HG02759 (cell line): ENCODE measurements at regions not wholly inside any gene's neighbourhood (a gene's known extent, or its start where the extent isn't known, plus 50 kb on each side); places are given as distances from the start of the nearest gene placed in this dataset.
"Not testable (repeated sequence)": the region's sequence is repeated elsewhere in the genome, so short reads cannot be mapped to it uniquely, and the experiment has no call there.

Source experiments
- ATAC-seq: cut with Tn5 transposase; IDR thresholded peaks from one replicate; pipeline ENCODE4 v1.9.1; 2021; ENCODE audit warnings: mild to moderate bottlenecking, moderate library complexity; ENCODE audit not compliant: unreplicated experiment

DNA sequence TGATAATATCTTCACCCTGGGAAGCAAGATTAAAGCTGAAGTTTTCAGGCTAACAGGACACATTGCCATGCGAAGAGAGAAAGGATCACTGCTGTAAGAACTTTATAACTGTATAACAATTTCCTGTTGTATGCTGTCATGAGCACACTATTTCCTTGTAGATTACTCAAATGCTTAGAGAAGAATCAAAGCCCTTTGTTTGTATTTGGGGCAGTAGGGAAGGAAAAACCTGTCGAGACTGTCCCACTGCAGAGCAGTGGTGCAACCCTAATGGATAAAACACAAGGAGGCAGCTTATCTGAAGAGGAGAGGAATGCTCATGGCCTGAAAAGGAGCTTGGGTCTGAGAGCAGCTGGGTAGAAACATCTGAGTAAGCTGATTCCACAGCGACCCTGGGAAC lies 327.7 kb upstream of the NPSR1 start:
- no peak for ATAC-seq

DNA sequence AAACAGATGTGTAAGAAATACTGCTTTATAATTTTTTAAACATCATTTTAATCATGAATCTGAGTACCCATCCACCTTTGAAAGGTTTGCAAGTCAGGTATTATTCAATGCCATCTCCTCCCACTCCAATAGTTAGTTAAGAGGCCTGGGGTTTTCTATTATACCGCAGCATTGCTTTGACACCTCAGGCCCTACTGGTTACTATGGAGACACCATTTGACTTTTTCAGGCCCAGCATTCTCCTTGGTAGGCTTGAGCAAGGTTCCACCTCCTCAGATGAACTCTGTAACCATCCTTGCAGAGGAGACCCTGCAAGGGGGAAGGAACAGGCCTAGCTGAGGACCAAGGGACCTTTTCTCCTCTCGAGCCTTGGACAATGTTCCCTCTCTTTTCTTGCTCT lies 326.9 kb upstream of the NPSR1 start:
- no peak for ATAC-seq

DNA sequence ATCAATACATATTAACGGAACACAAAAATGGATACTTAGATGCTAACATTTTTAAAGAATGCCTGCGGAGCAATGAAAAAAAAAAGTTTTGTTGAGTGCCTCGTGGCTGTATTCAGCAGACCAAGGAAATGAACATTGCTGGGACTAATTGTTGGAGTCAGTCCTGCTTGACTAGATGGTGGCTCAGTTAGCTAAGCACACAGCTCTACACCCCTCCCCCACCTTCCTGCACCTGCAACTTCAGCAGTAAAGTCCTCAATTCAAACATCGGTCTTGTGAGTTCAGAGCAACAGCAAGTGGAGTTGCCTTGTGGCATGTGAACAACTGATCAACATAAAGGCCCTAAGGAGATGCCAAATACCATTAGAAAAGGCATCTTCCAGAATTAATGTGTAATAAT lies 326.0 kb upstream of the NPSR1 start:
- no peak for ATAC-seq

DNA sequence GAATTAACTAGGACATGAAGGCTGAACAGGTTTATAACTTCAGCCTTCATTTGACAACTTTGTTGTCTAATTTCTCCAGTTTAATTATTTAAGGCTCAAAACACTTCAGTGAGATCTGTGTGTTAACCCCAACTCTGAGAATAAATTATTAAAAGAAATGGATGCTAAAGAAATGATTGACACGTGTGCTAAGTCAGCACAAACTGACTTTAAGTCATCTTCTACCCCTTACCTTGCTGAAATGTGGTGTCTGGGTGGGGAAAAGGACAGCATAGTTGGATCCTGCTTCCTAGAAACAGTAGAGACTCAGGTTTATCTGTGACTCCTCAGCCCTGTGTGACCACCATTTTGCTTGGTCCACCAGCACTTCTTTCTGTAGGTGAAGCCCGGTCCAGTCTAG lies 324.8 kb upstream of the NPSR1 start:
- no peak for ATAC-seq

DNA sequence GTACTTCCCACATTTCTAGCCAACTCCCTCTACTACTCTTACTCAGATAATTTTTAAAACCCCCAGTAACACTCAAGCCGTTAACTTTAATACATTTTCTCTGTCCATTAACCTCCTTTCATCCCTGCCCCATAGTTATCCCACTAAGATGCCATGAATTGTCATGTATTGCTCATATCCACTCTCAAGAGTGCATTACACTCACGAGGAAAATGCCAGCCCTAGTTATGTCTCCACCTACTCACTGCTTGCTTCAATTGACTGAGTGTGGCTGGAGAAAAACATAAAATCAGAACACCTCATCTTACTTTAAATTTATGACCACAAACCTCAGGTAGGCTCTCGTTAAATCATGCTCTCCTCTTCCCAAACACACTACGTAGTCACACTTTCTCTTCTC lies 324.1 kb upstream of the NPSR1 start:
- ATAC-seq: no peak

DNA sequence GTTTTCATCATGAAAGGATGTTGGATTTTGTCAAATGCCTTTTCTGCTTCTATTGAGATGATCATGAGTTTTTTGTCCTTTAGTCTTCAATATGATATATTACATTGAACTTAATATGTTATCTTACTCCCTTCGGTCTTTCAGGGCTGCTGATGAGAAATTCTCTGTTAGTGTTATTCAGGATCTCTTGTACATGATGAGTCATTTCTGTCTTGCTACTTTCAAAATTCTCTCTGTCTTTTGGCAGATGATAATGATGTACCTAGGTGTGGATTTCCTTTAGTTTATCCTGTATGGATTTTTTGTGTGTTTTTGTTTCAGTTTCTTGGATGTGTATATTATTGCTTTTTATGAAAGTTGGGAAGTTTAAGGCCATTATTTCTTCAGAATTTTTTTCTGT lies 320.9 kb upstream of the NPSR1 start:
- ATAC-seq: no peak

DNA sequence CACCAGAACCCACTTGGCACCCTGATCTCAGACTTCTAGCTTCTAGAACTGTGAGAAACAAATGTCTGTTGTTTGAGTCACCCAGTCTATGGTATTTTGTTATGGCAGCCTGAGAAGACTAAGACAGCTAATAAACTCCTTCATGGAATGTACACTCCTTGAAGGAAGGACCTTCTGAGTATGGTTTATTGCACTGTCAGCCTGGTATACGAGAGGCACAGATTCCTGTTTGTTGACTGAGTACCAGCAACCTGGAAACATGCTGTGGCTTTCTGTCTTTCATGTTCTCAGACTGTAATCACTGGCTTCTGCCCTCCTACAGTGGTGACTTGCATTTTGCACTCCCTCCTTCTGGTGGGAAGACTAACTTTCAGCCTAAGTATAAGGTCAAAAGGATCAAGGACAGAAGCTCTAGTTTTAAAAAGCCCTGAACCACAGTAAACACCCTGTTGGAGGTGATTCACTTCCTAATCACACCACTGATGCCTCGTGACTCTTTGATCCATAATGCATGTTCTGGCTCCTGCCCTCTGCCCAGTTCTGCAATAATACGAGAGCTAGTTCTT lies 319.0 kb upstream of the NPSR1 start:
- ATAC-seq: no peak

DNA sequence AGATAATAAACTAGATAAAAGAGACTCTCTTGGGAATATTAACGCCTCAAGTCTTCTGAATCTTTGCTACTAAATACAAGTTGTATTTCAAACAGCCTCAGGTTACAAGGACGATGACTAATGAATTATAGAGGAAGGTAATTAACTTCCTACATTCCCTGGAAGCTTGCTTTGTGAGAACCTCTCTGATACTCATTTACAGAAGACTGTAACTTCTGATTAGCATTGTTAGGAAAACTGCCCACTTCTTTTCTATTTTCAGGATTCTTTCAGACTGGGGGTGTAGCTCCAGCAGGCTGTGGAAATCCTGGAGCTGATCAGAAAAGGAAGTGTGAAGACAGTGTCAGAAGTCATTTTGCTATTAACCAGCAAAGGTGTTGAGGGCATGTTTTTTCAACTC lies 316.7 kb upstream of the NPSR1 start:
- ATAC-seq: no peak

DNA sequence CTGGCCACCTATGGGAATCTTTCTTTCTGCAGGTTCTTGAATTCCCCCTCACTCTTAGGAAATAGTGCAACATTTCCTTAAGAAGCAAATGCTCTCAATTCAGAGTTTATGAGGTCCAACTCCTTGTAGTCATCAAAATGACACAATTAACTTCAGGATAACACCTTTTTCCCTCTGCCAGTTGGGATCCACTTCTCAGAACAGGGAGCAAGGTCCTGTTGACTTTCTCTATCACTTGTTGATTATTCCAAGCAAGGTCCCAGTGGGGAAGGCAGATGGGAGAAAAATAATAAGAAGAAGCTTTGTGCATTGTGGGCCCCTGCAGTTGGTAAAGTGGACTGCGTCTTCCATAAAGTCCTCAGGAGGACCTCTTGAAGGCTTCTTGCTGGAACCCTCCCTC lies 315.6 kb upstream of the NPSR1 start:
- ATAC-seq: no peak

DNA sequence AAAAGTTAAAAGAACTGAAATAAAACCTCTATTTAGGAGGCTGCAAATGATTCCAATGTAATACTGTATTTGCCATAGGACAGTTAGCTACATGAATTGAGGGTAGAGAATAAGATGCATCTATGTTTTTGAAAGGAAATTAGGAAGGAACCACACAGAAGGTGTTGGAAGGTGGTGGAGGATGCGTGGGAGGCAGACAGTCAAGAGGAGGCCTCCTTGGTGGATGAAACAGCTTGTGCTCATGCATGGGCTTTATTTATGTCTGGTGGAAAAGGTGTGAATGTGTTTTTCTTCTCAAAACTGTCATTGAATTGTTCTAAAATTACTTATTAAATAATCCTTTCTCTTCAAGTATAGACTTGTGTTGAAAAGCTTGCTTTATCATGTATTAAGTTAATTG lies 314.4 kb upstream of the NPSR1 start:
- ATAC-seq: no peak

DNA sequence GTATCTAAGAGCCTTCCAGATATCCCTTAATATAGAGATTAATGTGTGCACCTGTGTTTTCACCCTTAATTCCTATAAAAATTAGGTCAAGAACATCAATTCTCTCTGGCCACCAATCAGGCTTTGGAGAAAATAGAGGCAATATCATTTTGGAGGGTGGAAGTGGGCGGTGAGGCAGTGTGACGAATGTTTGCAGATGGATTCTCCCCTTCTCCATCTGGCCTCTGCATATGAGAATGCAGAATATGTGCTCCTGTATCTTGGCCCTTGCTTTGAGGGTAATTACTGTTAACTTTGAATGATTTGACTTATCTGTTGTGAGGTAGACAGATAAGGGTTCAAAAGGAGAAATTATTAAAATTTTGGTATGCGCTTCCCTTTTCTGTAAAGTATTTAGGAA lies 304.0 kb upstream of the NPSR1 start:
- ATAC-seq: no peak

DNA sequence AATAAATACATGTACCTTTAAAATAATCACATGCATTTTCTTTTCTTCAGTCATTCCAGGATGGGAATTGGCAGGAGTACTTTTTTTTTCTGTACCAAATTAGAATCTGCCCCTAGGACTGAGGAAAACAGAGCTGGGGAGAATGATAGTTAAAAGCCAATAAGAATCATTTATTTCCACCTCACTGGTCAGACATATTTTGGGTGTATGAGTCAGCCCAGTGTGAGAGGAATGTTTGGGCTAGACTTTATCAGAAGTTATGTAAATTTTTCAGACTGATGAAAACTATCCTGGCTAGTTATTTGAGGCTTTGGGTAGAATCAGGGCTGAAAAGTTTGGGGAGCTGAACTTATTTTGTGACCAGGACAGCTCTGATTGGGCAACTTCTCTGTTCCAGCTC lies 303.1 kb upstream of the NPSR1 start:
- no peak for ATAC-seq

DNA sequence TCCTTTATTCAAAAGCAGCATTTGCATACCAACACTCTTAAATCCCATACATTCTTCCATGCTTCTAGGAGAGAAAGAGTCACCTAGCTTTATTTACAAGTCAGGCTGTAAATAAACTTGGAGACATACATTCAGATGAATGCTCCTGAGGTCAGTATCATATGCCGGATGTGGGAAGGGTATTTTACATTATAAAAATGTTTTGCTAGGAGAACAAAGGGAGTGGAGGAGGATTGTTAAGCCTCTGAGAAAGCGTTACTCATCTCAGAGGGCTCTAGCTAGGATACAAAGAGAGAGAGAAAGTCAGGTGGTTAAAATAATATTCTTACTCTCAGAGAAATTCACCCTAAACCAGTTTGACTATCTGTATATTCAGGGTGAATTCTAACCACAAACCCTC lies 300.9 kb upstream of the NPSR1 start:
- no peak for ATAC-seq

DNA sequence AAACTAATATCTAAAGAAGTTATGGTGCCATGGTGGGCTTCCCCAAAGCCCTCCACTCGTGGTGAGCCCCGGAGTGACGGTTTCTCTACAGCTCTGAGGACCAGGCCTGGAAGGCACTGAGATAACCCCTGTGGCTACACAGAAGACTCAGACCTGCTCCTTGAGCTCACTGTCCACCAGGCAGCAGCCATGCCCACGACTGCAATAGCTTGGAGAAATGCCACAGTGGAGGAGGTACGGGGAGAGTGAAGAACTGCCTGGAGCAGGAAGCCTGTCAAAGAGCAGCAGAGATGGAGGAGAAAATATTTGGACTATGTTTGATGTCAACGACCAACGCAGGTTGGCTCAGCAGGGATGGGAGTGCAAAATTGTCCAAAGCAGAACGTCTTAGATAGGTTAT lies 300.1 kb upstream of the NPSR1 start:
- ATAC-seq: no peak

DNA sequence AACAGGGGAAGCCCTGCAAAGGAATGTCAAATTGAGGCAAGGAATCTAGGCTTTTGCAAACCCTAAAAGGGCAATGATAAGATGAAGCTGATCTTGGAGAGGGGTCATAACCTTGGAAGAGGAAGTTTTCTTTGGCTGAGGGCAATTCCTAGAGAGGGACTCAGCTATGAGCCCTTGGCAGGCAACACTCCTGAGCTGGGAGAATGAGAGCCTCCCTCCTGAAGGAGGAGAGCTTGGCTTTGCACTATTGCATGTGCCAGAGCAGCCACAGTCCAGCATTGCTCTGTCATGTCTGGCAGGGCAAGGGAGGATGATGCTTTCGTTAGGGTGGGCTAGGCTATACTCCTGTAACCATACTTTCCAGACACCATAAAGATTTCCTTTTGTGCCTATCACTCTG lies 299.4 kb upstream of the NPSR1 start:
- ATAC-seq: not testable (repeated sequence)

DNA sequence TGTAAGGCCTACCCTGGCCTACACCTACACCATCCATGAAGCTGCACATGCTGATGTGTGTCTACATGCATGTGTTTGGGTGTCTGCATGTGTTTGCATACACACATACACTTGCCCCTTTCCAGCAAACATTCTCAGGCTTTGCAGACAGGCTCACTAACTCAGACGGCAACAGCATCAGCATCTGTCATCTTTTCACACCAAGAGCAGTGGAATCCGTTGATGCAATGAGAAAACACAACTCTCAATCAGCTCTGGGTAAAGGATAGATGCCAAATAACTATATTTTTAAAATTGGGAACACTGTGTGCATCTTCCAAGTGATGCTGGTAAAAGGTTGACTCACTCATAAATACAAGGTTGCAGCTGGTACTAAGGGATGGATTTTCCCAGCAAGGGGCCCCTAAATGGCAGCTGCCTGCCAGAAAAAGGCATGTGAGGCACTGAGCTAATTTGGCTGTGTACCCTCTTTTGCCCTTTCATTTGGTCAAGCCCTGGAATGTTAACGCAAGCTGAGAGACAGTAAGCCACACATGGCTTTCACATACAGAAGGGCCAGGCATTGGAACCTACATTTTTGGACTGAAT lies 296.3 kb upstream of the NPSR1 start:
- ATAC-seq: no peak

DNA sequence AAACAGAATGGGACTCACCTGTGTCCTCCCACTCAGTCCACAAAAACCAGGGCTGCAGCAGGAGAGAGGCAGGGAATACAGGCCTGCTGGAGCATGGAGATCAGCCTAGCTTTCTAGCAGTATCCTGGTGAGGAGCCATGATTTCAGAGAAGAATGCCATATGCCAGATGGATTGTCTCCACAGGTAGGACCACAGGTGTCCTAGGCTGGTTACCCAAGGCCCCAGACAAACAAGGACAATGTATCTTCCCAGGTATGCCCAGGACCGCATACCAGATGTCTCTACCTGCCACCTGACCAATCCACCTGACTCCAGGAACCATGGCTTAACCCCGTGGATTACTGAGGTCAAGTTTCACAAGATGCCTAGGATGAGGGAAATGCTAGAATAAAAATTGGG lies 295.4 kb upstream of the NPSR1 start:
- ATAC-seq: no peak

DNA sequence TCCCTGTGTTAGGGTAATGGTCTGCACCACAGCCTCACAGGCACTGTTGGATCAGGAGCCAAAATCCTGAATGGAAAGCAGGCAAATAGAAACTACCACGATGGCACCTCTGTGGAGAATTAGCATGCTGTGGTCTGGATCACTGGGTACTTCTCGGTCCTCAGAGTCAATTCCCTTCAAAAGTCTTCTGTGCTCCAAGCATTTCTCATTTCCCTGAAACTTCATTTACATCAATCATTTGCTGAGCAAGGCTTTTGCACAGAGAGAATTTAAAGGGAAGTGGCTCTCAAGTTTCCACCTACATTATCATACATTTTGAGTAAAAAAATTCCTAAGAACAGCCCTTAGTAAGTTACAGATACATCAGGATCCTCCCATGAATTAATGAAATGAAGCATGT lies 293.9 kb upstream of the NPSR1 start:
- ATAC-seq: no peak

DNA sequence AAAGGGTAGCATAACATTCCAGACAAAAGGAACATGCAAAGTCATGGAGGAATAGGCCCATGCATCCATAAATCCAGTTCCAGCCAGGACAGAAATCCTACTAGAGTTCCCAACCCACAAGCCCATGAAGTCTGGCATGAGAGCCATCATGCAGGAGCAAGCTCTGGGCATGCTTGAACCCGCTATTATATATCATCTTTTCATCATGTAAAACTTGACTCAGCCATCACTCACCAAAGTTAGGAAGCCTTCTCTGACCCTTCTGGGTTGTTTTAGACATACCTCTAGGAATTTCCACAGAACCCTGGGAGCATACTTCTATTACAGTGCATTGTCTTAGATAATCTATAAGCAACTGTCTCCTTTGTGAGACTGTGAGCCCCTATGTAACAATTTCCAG lies 293.0 kb upstream of the NPSR1 start:
- ATAC-seq: no peak

DNA sequence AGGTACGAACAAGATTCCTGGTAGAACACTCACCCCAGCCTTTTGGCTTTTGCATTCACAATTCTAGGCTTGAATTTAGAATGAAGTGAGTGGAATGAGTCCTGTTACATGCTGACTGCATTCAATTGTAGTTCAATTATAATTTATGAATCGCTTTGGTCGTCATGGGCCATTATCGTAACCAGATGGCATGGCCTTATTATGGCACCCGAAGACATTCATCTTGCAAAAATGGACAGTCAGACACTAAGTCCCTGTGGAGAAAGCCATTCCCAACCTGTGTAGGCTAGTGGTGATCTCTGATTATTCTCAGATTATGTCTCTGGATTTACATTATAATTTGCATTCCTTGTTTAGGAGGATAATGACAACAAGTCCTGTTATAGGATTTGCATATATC lies 292.4 kb upstream of the NPSR1 start:
- ATAC-seq: no peak

DNA sequence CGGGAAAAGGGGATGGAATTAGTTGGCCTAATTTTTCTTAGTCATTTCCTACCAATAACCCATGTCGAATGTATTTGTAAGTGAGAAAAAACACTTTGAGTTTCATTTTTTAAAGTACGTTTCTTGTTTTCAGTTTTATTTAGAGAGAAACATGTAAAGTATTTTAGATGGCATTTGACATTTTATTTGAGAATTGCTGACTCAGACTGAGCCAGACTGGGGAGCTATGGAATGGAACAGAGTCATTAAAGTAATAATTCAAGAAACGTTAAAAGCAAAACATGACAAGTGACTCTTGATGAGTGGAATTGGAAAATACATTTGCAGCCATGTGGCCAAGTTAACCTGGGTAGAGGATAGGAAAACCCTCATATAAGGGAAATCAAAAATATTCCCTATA lies 286.1 kb upstream of the NPSR1 start:
- no peak for ATAC-seq

DNA sequence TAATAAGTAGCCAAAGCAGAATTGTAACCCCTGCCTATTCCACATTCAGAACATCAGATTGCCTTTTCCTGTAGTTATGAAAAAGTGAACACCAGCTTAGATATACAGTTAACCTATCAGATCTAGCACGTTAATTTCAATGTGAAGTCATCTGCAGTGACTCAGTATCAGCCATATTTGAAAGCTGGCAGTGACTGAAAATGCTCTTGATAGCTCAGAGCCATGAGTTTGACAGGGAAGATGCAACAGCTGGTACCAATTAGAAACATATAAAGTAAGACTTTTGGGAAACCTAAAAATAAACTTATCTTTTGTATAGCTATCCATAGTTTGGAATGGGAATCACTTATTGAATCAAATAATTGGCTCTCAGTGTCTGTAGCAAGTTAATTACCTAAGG lies 284.1 kb upstream of the NPSR1 start:
- ATAC-seq: no peak

DNA sequence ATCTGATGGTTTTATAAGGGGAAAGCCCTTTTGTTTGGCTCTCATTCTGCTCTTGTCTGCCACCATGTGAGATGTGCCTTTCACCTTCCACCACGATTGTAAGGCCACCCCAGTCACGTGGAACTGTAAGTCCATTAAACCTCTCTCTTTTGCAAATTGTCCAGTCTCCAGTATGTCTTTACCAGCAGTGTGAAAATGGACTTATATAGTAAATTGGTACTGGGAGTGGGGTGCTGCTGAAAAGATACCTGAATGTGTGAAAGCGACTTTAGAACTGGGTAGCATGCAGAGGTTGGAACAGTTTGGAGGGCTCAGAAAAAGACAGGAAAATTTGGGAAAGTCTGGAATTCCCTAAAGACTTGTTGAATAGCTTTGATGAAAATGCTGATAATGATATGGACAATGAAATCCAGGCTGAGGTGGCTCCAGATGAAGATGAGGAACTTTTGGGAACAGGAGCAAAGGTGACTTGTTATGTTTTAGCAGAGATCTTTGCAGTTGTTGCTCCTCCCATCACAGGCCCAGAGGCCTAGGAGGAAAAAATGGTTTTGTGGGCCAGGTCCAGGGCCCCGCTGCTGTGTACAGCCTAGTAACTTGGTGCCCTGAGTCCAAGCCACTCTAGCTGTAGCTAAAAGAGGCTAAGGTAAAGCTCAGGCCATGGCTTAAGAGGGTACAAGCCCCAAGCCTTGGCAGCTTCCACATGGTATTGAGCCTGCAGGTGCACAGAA lies 275.7 kb upstream of the NPSR1 start:
- no peak for ATAC-seq
